GM18507 (cell line): ENCODE measurements at regions not wholly inside any gene's neighbourhood (a gene's known extent, or its start where the extent isn't known, plus 50 kb on each side); places are given as distances from the start of the nearest gene placed in this dataset.
A peak's percentile ranks its signal among the peaks of the same experiment; 100 is the strongest.

Experiments used
- DNase-seq: peaks from one replicate; pipeline ENCODE4 v3.0.0; 2011; ENCODE audit warnings: low read depth; ENCODE audit not compliant: insufficient read length; ENCODE audit errors: extremely low spot score
- FAIRE-seq: peaks from 2 replicates; lab custom pipeline; 2011; peaks lifted over from hg19 to GRCh38; lab: Jason Lieb, UNC

DNA sequence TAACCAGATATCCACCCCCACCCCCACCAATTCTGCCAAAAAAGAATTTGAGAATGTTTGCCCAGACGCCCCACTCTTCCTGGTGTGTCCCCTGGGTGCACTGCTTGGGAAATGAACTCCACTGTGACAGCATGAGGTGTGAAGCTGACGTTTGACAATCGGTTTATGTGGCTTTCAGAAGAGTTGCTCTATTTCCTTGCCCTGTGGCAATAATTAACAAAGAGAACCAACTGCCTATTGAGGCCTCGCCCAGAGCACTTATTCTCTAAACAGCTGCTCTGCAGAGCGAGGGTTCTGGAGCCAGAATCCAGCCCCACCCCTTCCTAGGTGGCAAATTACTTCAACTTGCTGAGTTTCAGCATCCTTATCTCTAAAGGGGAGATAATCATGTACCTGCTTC, 115.8 kb upstream of the SIX3 start:
- peak; percentile 88 for FAIRE-seq
- peak; percentile 48 for DNase-seq

- no peak for FAIRE-seq
- no peak for DNase-seq
These were observed 114.9 kb upstream of the SIX3 start for GRCh38 chr2:44826601-44827000.

DNA sequence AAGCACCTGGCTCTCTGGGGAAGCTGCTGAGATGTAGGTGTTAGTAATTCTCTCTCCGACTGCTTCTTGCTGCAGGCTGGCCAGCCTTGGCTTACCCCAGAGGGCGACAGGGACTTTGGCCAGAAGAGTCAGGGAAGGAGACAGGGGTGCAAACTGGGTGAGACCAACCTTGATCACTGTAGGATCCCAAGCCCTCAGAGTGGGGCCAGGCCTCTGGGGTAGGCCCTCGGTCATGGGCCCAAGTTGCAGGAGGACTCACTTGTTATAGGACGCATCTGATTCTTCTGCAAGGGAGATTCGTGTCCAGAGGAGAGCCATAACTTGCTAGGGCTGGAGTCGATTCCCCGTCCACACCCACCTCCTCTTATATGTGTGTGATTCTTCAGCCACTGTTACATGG, 111.7 kb upstream of the SIX3 start:
- DNase-seq (no peak), FAIRE-seq (no peak)

DNA sequence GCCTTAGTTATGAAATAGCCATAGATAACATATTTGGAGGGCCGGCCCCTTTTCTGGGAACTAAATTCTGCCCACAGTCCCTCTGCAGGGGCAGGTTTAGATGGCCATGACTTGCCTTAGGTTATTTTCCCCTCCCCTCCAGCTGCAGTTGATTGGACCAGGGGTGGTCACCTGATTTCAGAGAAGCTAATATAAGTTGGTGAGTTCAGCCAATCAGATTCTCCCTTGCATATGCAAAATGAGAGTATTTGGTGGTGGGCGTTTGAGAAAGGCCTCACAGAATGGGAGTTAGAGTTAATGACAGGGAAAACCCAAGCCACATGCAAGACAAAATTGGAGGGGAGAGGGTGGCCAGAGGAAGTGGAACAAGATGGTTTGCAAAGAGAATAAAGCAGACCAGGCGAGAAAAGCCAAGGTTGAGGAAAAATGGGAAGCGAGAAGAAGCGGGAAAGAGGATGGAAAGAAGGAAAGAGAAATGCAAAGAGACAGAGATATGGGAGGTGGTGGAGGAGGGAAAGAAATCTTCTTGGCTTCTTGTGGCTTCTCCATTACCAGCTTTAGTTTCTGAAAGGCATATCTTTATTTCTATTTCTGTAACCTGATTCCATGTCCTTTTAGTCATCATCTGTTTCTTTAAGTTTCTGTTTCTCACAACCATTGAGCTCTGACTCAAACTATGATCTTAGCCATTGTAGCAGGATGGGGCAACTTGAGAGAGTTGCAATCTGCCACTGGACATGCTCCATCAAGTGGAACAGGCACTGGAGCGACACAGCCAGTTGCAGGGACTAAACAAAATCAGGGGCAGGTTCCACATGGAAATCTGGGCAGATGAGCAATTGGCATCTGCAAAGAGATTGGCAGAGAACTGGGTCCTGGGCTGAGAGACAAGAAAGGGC, 108.1 kb upstream of the SIX3 start:
- peak; percentile 77 for FAIRE-seq

DNA sequence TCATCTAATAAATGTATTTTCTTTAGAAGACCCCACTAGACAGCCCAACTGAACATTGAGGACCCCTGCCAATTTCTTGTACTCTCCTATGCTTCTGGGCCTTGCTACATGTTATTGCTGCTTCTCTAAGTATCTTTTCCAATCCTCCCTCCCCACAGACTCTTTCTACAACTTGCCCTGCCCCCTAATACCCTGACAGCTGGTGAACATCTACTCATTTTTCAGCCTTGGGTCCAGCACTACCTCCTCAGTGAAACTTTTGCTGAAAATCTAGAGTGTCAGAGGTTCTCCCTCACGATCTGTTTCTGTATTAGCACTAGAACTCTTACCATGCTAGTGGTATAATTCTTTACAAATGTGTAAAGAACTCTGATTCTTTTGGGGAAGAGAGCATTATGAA, 106.8 kb upstream of the SIX3 start:
- FAIRE-seq, result no peak
- no peak for DNase-seq

More for the DNA sequence above, 108.1 kb upstream of the SIX3 start:
- peak; percentile 15 for DNase-seq

DNA sequence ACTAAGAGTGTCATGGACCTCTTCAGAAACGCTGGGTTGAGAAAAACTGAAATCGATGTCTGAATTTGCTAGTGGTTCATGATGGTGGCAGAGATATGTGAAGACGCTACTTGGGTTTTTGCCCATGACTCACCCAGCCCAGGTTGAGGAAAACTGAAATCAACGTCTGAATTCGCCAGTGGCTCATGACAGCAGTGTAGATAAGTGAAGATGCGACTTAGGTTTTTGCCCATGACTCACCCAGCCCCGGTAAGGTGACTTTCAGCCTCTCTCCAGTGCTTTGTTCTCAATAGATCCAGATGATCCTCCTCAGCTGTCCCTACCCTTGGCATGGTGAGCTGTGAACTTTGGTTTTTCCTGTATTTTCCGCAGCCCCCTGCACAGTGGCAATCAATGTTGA, 105.3 kb upstream of the SIX3 start:
- peak; percentile 74 for FAIRE-seq

DNA sequence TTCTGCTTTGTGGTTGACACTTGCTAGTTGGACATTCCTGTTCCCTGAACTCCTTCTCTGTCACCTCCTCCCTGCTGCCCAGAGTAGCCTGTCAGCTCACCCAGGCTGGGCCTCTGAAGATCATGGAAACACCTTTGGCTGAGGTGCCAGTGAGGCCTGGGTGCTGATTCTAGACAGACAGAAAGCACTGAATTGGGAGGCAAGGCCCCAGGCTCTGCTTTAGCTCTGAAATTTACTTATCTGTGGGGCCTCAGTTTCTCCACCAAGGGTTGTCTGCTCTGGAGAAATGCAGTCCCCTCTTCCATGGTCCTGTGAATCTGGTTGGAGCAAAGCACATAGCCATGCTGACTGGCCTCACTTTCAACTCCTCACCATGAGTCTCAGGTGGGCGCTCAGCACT, 104.6 kb upstream of the SIX3 start:
- FAIRE-seq, result no peak
- DNase-seq, result no peak

More for the DNA sequence above, 105.3 kb upstream of the SIX3 start:
- no peak for DNase-seq

GRCh38 chr2:44838116-44838790, 103.2 kb upstream of the SIX3 start:
- no peak for DNase-seq
- FAIRE-seq, result no peak

DNA sequence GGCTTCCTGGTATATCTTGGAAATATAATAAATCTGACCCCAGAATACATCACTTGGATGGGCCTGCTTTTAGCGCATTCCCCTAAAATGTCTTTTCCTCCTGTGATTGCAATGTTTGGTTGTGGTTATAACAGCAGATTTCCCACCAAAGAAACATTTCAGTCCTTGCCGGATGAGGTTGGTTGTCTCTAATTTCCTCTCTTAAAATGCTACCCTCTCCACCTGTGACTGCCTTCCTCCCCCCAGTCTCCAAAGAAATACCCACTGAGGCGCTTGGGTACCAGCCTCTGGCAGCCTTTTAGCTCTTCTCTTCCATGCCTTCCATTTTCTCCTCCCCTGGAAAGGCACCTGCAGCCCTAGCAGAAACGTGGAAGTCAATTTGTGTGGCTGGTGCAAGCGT, 102.1 kb upstream of the SIX3 start:
- DNase-seq (no peak), FAIRE-seq (no peak)

DNA sequence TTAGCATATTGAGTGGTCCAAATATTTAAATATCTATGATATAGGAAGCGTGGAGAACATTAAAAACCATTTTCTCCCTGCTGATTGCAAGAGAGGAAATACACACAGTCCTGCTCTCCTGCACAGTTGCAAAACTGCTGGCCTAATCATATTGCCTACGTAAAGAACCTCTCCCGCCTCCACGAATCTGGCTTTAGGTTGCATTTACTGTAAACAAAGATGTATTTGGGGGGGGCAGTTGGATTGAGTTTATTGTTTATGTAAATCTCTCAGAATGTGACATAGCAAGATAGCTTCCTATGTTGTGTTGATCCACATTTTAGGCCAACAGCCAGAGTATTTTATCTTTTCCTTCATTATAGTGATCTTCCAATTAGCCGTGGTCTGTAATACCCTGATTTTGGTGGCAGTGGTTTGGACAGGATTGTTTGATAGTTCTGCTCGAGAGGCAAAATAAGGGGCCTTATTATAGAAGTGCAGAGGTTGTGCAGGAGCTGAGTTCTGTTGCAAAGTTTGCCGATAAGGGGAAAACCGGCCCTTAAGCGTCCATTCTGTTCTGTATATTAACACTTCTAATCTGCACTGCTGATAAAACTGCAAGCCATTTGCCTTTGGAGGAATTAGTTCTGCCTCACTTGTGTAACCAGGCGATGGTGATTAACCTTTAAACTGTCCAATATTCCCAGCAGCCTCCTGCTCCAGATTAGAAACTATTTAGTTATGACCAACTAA, 101.6 kb upstream of the SIX3 start:
- DNase-seq, result no peak
- FAIRE-seq, result no peak

DNA sequence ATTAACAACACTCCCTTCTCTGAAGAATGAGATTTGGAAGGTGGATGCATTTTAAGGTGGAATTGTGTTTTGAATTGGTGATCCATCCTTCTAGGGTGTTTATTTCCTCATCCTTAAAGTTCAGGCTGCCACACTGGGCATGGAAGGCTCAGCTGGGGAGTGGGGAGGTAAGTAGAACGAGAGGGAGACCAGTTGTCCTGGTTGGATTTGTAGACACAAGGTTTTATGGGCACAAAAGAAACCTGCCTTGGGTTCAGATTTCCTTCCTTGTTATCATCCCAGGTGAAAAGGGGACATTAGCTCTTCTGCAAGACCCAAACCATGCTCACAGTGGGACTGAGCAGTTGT, 101.0 kb upstream of the SIX3 start:
- FAIRE-seq (no peak), DNase-seq (no peak)

- FAIRE-seq, result no peak
- no peak for DNase-seq
These were observed 98.4 kb upstream of the SIX3 start for GRCh38 chr2:44843086-44843485.

GRCh38 chr2:44843641-44844310, 97.7 kb upstream of the SIX3 start:
- FAIRE-seq (no peak), DNase-seq (no peak)

DNA sequence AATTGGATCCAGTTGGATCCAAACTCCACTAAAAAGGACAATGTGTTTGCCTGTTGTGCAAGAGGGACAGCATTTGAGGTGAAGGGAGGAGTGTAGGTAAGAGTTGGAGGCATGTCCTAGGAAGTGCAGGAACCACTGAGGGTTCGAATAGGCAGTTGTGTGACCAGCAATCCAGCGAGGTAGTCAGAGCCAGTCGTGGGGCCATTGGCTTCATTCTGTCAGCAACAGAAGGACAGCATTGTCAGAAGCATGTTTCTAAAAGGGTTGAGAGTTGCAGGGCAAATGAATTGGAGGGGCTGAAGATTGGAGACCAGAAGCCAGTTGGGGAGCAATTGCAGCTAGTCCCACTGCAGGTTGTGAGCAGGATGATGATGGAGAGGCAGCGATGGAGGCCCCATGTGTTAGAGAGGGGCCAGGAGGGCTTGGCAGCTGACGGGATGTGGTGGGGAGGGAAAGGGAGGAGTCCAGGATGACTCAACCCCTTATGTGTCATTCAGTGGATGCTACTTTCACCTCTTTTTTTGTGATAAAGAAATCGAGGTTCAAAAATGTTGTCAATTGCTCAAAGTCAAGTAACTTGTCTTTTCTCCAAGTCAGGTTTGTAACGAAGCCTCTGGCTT, 96.7 kb upstream of the SIX3 start:
- no peak for FAIRE-seq

GRCh38 chr2:44848026-44848425, 93.5 kb upstream of the SIX3 start:
- FAIRE-seq (no peak), DNase-seq (no peak)

More for the DNA sequence above, 96.7 kb upstream of the SIX3 start:
- DNase-seq, result no peak

GRCh38 chr2:44850016-44850415, 91.5 kb upstream of the SIX3 start:
- FAIRE-seq, result no peak
- DNase-seq, result no peak

GRCh38 chr2:44851518-44851917, 90.0 kb upstream of the SIX3 start:
- no peak for FAIRE-seq
- no peak for DNase-seq

DNA sequence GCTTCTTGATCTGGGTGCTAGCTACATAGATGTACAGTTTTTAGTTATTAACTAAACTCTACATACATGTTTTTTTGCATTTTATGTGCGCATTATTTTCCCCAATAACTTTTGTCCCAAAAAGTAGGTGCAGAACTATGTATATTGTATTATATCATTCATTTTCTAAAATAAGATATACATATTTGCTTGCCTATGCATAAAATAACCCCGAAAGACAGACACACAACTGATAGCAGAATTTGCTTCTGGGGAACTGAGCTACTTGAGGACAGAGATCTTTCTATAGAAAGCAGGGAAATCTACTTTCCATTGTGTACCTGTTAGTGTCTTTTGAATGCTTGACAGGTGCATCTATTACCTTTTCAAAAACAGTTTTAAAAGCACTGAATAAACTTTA, 88.9 kb upstream of the SIX3 start:
- no peak for FAIRE-seq

DNA sequence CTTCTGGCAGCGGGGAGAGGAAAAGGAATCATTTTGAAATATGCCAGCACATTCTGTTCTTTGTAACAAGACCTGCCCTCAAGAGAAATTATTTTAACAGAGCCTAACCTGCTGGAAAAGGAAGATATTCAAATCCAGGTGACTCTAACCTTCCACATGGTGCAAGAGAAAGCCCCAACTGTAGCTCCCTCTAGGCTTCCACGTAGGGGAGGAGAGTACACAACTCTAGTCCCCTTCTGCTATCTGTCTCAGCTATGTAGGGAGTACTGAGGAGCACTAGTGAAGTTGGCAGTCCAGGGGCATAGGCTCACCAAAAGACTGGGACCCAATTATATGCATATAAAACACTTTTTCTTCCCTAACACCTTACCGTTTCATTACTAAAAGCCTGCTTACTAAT, 82.2 kb upstream of the SIX3 start:
- FAIRE-seq, result no peak

More for the DNA sequence above, 88.9 kb upstream of the SIX3 start:
- no peak for DNase-seq

More for the DNA sequence above, 82.2 kb upstream of the SIX3 start:
- no peak for DNase-seq
